ENCODE measurements at regions not wholly inside any gene's neighbourhood (a gene's known extent, or its start where the extent isn't known, plus 50 kb on each side); places are given as distances from the start of the nearest gene placed in this dataset.

- no peak overlapping the region for H3K4me2 ChIP-seq (ENCODE audit: low read depth, low read length, poor library complexity, severe bottlenecking)
- no peak for TF ChIP-seq CTCF (IDR thresholded peaks at IDR 0.05; ENCODE audit: insufficient read depth, low read length, poor library complexity, severe bottlenecking)
- TF ChIP-seq EZH2phosphoT487 (conservative IDR thresholded peaks at IDR 0.05; ENCODE audit: low read length) = no peak
- no peaks in the 10 kb centered on the region for H3F3A ChIP-seq (ENCODE audit: insufficient read depth)
- no peak overlapping the region for H3K9ac ChIP-seq (ENCODE audit: low read length)
- no peaks in the 10 kb centered on the region for H3K79me2 ChIP-seq (ENCODE audit: insufficient read depth, low read length)
- no peak overlapping the region for H3K4me3 ChIP-seq (ENCODE audit: insufficient read depth, low read length, poor library complexity, severe bottlenecking)
- H3K36me3 ChIP-seq (ENCODE audit: low read length) = no peaks in the 10 kb centered on the region
- H3K9me2 ChIP-seq (replicated peaks; ENCODE audit: insufficient read depth, low read length) = no peaks in the 10 kb centered on the region
- no peaks in the 10 kb centered on the region for H3K9me3 ChIP-seq (ENCODE audit: insufficient read depth, low read length)
- no peaks in the 10 kb centered on the region for H4K20me1 ChIP-seq (ENCODE audit: low read depth, low read length)
- no peaks in the 10 kb centered on the region for H3K27me3 ChIP-seq (ENCODE audit: low read length)
- no peak overlapping the region for H3K27ac ChIP-seq (ENCODE audit: low read depth, low read length)
- no peak overlapping the region for H2AFZ ChIP-seq (ENCODE audit: low read depth, low read length, severe bottlenecking)
These were observed 392.5 kb upstream of the DACH1 start for GRCh38 chr13:72259528-72259927.

- Histone ChIP-seq H3K27ac (ENCODE audit: low read depth, low read length) (no peak overlapping the region), H3K79me2 (ENCODE audit: insufficient read depth, low read length) (no peaks in the 10 kb centered on the region), H3K9me2 (replicated peaks; ENCODE audit: insufficient read depth, low read length) (no peaks in the 10 kb centered on the region), H3K4me3 (ENCODE audit: insufficient read depth, low read length, poor library complexity, severe bottlenecking) (no peak overlapping the region), H2AFZ (ENCODE audit: low read depth, low read length, severe bottlenecking) (no peak overlapping the region), H3K9me3 (ENCODE audit: insufficient read depth, low read length) (no peaks in the 10 kb centered on the region), H3K4me2 (ENCODE audit: low read depth, low read length, poor library complexity, severe bottlenecking) (no peak overlapping the region), H4K20me1 (ENCODE audit: low read depth, low read length) (no peaks in the 10 kb centered on the region), H3K36me3 (ENCODE audit: low read length) (no peaks in the 10 kb centered on the region), H3F3A (ENCODE audit: insufficient read depth) (no peaks in the 10 kb centered on the region), H3K9ac (ENCODE audit: low read length) (no peak overlapping the region), H3K27me3 (ENCODE audit: low read length) (no peaks in the 10 kb centered on the region)
- TF ChIP-seq EZH2phosphoT487 (conservative IDR thresholded peaks at IDR 0.05; ENCODE audit: low read length) (no peak), CTCF (IDR thresholded peaks at IDR 0.05; ENCODE audit: insufficient read depth, low read length, poor library complexity, severe bottlenecking) (no peak)
These were observed 391.5 kb upstream of the DACH1 start for GRCh38 chr13:72258340-72258981.

GRCh38 chr13:72255908-72256307 lies 388.9 kb upstream of the DACH1 start:
- H3K27ac ChIP-seq (ENCODE audit: low read depth, low read length) = no peak overlapping the region
- H3K79me2 ChIP-seq (ENCODE audit: insufficient read depth, low read length) = no peaks in the 10 kb centered on the region
- no peaks in the 10 kb centered on the region for H4K20me1 ChIP-seq (ENCODE audit: low read depth, low read length)
- TF ChIP-seq CTCF (IDR thresholded peaks at IDR 0.05; ENCODE audit: insufficient read depth, low read length, poor library complexity, severe bottlenecking) (no peak), EZH2phosphoT487 (conservative IDR thresholded peaks at IDR 0.05; ENCODE audit: low read length) (no peak)
- H3K36me3 ChIP-seq (ENCODE audit: low read length) = no peaks in the 10 kb centered on the region
- no peak overlapping the region for H3K4me2 ChIP-seq (ENCODE audit: low read depth, low read length, poor library complexity, severe bottlenecking)
- H3K9me2 ChIP-seq (replicated peaks; ENCODE audit: insufficient read depth, low read length) = no peaks in the 10 kb centered on the region
- no peaks in the 10 kb centered on the region for H3K27me3 ChIP-seq (ENCODE audit: low read length)
- H3K9me3 ChIP-seq (ENCODE audit: insufficient read depth, low read length) = no peaks in the 10 kb centered on the region
- H3K4me3 ChIP-seq (ENCODE audit: insufficient read depth, low read length, poor library complexity, severe bottlenecking) = no peak overlapping the region
- no peak overlapping the region for H2AFZ ChIP-seq (ENCODE audit: low read depth, low read length, severe bottlenecking)
- no peak overlapping the region for H3K9ac ChIP-seq (ENCODE audit: low read length)
- no peaks in the 10 kb centered on the region for H3F3A ChIP-seq (ENCODE audit: insufficient read depth)

Data from SU-DHL-6 (cell line).